HepG2 (cell line): ENCODE measurements at regions not wholly inside any gene's neighbourhood (a gene's known extent, or its start where the extent isn't known, plus 50 kb on each side); places are given as distances from the start of the nearest gene placed in this dataset.

ENCODE experiments used
- ATAC-seq: fragments of 200-7000 bp; cut with Tn5 transposase; 3 replicates; pipeline ENCODE4 v1.9.1; 2020; ENCODE audit warnings: mild to moderate bottlenecking, moderate library complexity
- BruUV-seq: library from RNA; stranded (reverse); fragments of 400-500 nt; replicated peaks from 2 replicates; lab custom pipeline; 2021; lab: Mats Ljungman, UMichigan
- CTCF ChIA-PET: fragments of 300-600 bp; formaldehyde crosslinking; extraction: SDS; loops from one replicate; lab custom pipeline; 2021; ENCODE audit warnings: low total read pairs, inconsistent platforms, low intra/inter-chr PET ratio; lab: Yijun Ruan, JAX
- POLR2A ChIA-PET: fragments of 350-600 bp; sonication (Branson Sonifier 250); formaldehyde crosslinking; loops from one replicate; lab custom pipeline; 2020; ENCODE audit warnings: antibody characterized with exemption, inconsistent platforms; lab: Yijun Ruan, JAX
- DNase-seq: peaks from one replicate; pipeline ENCODE4 v3.0.0-alpha.2; 2015; ENCODE audit warnings: low spot score
- FAIRE-seq: peaks from 3 replicates; lab custom pipeline; 2011; peaks lifted over from hg19 to GRCh38; lab: Jason Lieb, UNC
- H2AFZ ChIP-seq: one replicate; pipeline ENCODE4 v1.6.1; 2011; ENCODE audit warnings: low read length, inconsistent platforms
- H3K27ac ChIP-seq: fragments of 300-600 bp; 3 replicates; pipeline ENCODE4 v1.8.0; 2011; ENCODE audit warnings: mixed run types, mild to moderate bottlenecking, mixed read lengths, low read length, inconsistent platforms; ENCODE audit not compliant: insufficient read depth; ENCODE audit errors: extremely low read length
- H3K27me3 ChIP-seq, 2 experiments: fragments of 200-600 bp in 1 of 2; 2 replicates in 1 of 2; 3 replicates in 1 of 2; pipeline versions ENCODE4 v1.6.0 to v1.8.0; 2011; ENCODE audit warnings: low read length in 2 of 2, mild to moderate bottlenecking in 2 of 2, moderate library complexity in 2 of 2, inconsistent platforms in 1 of 2; ENCODE audit not compliant: insufficient read depth in 2 of 2, control insufficient read depth in 1 of 2
- H3K36me3 ChIP-seq, 2 experiments: fragments of 200-600 bp in 1 of 2; replicated peaks in 1 of 2; 2 replicates in 1 of 2; 3 replicates in 1 of 2; pipeline versions ENCODE4 v1.5.1 to v1.8.0; 2011; ENCODE audit warnings: low read length in 2 of 2, inconsistent platforms in 1 of 2; ENCODE audit not compliant: insufficient read depth in 2 of 2, control insufficient read depth in 1 of 2
- H3K4me1 ChIP-seq: 2 replicates; pipeline ENCODE4 v1.5.1; 2012; ENCODE audit warnings: low read length, inconsistent platforms; ENCODE audit not compliant: insufficient read depth
- H3K4me2 ChIP-seq: 2 replicates; pipeline ENCODE4 v1.6.0; 2011; ENCODE audit warnings: low read depth, low read length, inconsistent platforms
- H3K4me3 ChIP-seq, 3 experiments: fragments of 200-600 bp in 1 of 3; sonication (generic), shearing (Covaris generic) in 1 of 3; replicated peaks in 1 of 3; 2 replicates each; pipeline ENCODE4 v1.5.1; 2011 to 2016; ENCODE audit warnings: low read length in 3 of 3, inconsistent platforms in 2 of 3, low read depth in 2 of 3, mild to moderate bottlenecking in 2 of 3, control low read depth in 1 of 3, mixed read lengths in 1 of 3; ENCODE audit not compliant: insufficient read depth in 1 of 3
- H3K79me2 ChIP-seq: one replicate; pipeline ENCODE4 v1.6.1; 2011; ENCODE audit warnings: low read length, inconsistent platforms; ENCODE audit not compliant: insufficient read depth
- H3K9ac ChIP-seq: 2 replicates; pipeline ENCODE4 v1.6.0; 2011; ENCODE audit warnings: mild to moderate bottlenecking, low read depth, low read length, inconsistent platforms; ENCODE audit not compliant: insufficient read depth
- H3K9me3 ChIP-seq: 2 replicates; pipeline ENCODE4 v1.5.1; 2012; ENCODE audit warnings: mild to moderate bottlenecking, low read length
- H4K20me1 ChIP-seq: 2 replicates; pipeline ENCODE4 v1.6.0; 2011; ENCODE audit warnings: inconsistent platforms, mild to moderate bottlenecking, low read length, moderate library complexity; ENCODE audit not compliant: insufficient read depth
- CEBPZ ChIP-seq: IDR thresholded peaks from 2 replicates; pipeline ENCODE4 v1.6.1; 2012; ENCODE audit warnings: low read length, improper control_type of control experiment
- NR2F6 ChIP-seq, 2 experiments: IDR thresholded peaks; 2 replicates each; pipeline ENCODE4 v1.6.1; 2016; ENCODE audit warnings: antibody characterized with exemption in 1 of 2, mild to moderate bottlenecking in 1 of 2
- PPARG ChIP-seq: conservative IDR thresholded peaks from 2 replicates; pipeline ENCODE4 v1.6.1; 2016; ENCODE audit warnings: missing biosample characterization, missing genetic modification reagents
- PTBP1 ChIP-seq: fragments of 200-400 bp; formaldehyde crosslinking; IDR thresholded peaks from 2 replicates; pipeline ENCODE4 v1.6.1; 2018; ENCODE audit warnings: low read length, low read depth; ENCODE audit not compliant: poor library complexity, severe bottlenecking
- SP1 ChIP-seq, 2 experiments: fragments of 450-650 bp in 1 of 2; sonication (generic) in 1 of 2; formaldehyde crosslinking in 1 of 2; IDR thresholded peaks; 2 replicates each; pipeline versions ENCODE4 v1.4.0 to v1.6.1; 2016 to 2020; ENCODE audit warnings: missing genetic modification reagents in 1 of 2
- SPEN ChIP-seq: sonication (generic); formaldehyde crosslinking; IDR thresholded peaks from 2 replicates; pipeline ENCODE4 v1.5.1; 2020; ENCODE audit warnings: low read depth, mild to moderate bottlenecking, missing genetic modification reagents
- ZBTB14 ChIP-seq: sonication (generic); formaldehyde crosslinking; IDR thresholded peaks from 2 replicates; pipeline ENCODE4 v1.4.0; 2020; ENCODE audit warnings: missing genetic modification reagents
- ZNF138 ChIP-seq: sonication (generic); formaldehyde crosslinking; IDR thresholded peaks from 2 replicates; pipeline ENCODE4 v1.5.0; 2020; ENCODE audit warnings: mild to moderate bottlenecking, low read depth, missing genetic modification reagents
- ZNF510 ChIP-seq: sonication (generic); formaldehyde crosslinking; IDR thresholded peaks from 2 replicates; pipeline ENCODE4 v1.4.0; 2020; ENCODE audit warnings: low read depth, mild to moderate bottlenecking, missing genetic modification reagents
- ZNF614 ChIP-seq: IDR thresholded peaks from 2 replicates; pipeline ENCODE4 v1.6.1; 2018; ENCODE audit warnings: missing biosample characterization, missing genetic modification reagents, inconsistent platforms, borderline replicate concordance
- ZNF703 ChIP-seq: sonication (generic); formaldehyde crosslinking; IDR thresholded peaks from 2 replicates; pipeline ENCODE4 v1.5.1; 2020; ENCODE audit warnings: missing genetic modification reagents, mild to moderate bottlenecking, moderate library complexity, borderline replicate concordance
- in situ Hi-C: cut with HindIII; loops from 2 replicates; pipeline ENCODE4 v1.10.0; 2017; ENCODE audit warnings: low pct_unique_long_range_greater_than_20kb; ENCODE audit not compliant: extremely low pct_ligation_motif_present
- intact Hi-C: fragments of 100-400 bp; cut with micrococcal nuclease; formaldehyde crosslinking; loops from one replicate; pipeline ENCODE4 v1.10.0; 2022; ENCODE audit not compliant: unreplicated experiment
- TF ChIP-seq, protein P1 (sequence below): IDR thresholded peaks from 2 replicates; pipeline ENCODE4 v1.6.1; 2016
- TF ChIP-seq, protein P2 (sequence below): sonication (generic); formaldehyde crosslinking; IDR thresholded peaks from 2 replicates; pipeline ENCODE4 v1.8.0; 2022; ENCODE audit warnings: mild to moderate bottlenecking, missing genetic modification reagents, moderate library complexity
- TF ChIP-seq, protein P3 (sequence below): sonication (generic); formaldehyde crosslinking; IDR thresholded peaks from 2 replicates; pipeline ENCODE4 v1.4.0; 2020; ENCODE audit warnings: missing genetic modification reagents, borderline replicate concordance

GRCh38 chr4:34176609-34177008 is 2067.7 kb downstream of the ARAP2 start (continued):
- TF ChIP-seq CEBPZ (no peak), SP1 (IDR thresholded peaks at IDR 0.05) (no peak), SP1 (CRISPR knock-in tag; IDR thresholded peaks at IDR 0.05) (no peak), ZBTB14 (CRISPR knock-in tag) (no peak), ZNF138 (CRISPR knock-in tag) (no peak), PPARG (no peak)

DNA sequence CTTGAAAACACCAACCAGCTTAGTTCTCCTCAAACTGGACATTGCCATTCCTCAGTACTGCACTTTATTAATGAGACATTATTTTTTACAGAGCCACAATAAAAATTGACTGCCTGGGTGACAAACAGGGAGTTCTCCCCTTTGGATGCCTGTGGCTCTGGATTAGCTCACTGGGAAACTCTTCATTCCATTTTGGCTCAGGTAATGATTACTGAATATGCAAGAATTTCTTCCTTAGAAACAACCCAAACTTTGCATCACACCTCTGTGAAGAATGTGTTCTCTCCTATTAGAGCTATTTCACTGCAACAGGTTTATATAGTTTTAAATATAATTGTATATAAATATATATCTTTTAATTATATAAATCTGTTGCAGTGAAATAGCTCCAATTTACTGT is 2065.8 kb downstream of the ARAP2 start:
- H3K79me2 ChIP-seq = no peaks in the 10 kb centered on the region
- TF ChIP-seq, protein P1, sequence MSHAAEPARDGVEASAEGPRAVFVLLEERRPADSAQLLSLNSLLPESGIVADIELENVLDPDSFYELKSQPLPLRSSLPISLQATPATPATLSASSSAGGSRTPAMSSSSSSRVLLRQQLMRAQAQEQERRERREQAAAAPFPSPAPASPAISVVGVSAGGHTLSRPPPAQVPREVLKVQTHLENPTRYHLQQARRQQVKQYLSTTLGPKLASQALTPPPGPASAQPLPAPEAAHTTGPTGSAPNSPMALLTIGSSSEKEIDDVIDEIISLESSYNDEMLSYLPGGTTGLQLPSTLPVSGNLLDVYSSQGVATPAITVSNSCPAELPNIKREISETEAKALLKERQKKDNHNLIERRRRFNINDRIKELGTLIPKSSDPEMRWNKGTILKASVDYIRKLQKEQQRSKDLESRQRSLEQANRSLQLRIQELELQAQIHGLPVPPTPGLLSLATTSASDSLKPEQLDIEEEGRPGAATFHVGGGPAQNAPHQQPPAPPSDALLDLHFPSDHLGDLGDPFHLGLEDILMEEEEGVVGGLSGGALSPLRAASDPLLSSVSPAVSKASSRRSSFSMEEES (CRISPR knock-in tag) = no peak
- no peak for TF ChIP-seq ZNF614 (CRISPR knock-in tag)
- no peak for TF ChIP-seq ZNF703 (CRISPR knock-in tag)
- TF ChIP-seq, protein P2, sequence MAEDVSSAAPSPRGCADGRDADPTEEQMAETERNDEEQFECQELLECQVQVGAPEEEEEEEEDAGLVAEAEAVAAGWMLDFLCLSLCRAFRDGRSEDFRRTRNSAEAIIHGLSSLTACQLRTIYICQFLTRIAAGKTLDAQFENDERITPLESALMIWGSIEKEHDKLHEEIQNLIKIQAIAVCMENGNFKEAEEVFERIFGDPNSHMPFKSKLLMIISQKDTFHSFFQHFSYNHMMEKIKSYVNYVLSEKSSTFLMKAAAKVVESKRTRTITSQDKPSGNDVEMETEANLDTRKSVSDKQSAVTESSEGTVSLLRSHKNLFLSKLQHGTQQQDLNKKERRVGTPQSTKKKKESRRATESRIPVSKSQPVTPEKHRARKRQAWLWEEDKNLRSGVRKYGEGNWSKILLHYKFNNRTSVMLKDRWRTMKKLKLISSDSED (CRISPR knock-in tag) = no peak
- TF ChIP-seq PTBP1 = no peak
- TF ChIP-seq ZNF510 (CRISPR knock-in tag) = no peak
- TF ChIP-seq, protein P3, sequence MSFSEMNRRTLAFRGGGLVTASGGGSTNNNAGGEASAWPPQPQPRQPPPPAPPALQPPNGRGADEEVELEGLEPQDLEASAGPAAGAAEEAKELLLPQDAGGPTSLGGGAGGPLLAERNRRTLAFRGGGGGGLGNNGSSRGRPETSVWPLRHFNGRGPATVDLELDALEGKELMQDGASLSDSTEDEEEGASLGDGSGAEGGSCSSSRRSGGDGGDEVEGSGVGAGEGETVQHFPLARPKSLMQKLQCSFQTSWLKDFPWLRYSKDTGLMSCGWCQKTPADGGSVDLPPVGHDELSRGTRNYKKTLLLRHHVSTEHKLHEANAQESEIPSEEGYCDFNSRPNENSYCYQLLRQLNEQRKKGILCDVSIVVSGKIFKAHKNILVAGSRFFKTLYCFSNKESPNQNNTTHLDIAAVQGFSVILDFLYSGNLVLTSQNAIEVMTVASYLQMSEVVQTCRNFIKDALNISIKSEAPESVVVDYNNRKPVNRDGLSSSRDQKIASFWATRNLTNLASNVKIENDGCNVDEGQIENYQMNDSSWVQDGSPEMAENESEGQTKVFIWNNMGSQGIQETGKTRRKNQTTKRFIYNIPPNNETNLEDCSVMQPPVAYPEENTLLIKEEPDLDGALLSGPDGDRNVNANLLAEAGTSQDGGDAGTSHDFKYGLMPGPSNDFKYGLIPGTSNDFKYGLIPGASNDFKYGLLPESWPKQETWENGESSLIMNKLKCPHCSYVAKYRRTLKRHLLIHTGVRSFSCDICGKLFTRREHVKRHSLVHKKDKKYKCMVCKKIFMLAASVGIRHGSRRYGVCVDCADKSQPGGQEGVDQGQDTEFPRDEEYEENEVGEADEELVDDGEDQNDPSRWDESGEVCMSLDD = no peak
- no peak for TF ChIP-seq NR2F6 (IDR thresholded peaks at IDR 0.05)
- no peak for TF ChIP-seq NR2F6 (CRISPR knock-in tag; IDR thresholded peaks at IDR 0.05)
- no peak for TF ChIP-seq SPEN (CRISPR knock-in tag)

More for the DNA sequence above, 2065.8 kb downstream of the ARAP2 start:
- Histone ChIP-seq H4K20me1 (no peaks in the 10 kb centered on the region), H2AFZ (no peak overlapping the region), H3K27ac (no peak overlapping the region), H3K36me3 (no peaks in the 10 kb centered on the region), H3K9me3 (peaks cover 42% of the 10 kb centered on the region), H3K4me2 (no peak overlapping the region), H3K4me1 (no peaks in the 10 kb centered on the region), H3K27me3 (no peaks in the 10 kb centered on the region; a peak in 1 of 5 replicates), H3K4me3 (no peak overlapping the region), H3K9ac (no peak overlapping the region)
- no TSS peak for BruUV-seq
- ATAC-seq = no peak
- DNase-seq = no peak
- in situ Hi-C loops = no loop called here
- CTCF ChIA-PET = no interaction called here
- POLR2A ChIA-PET = no interaction called here
- no peak for FAIRE-seq
- intact Hi-C loops = no loop called here
